RWPE2 (cell line): ENCODE measurements at regions not wholly inside any gene's neighbourhood (a gene's known extent, or its start where the extent isn't known, plus 50 kb on each side); places are given as distances from the start of the nearest gene placed in this dataset.

Source experiments
- ATAC-seq: fragments of 200-7000 bp; cut with Tn5 transposase; 3 replicates; pipeline ENCODE4 v1.9.1; 2021; ENCODE audit warnings: low read depth
- DNase-seq: peaks from one replicate; pipeline ENCODE4 v3.0.0-alpha.2; 2020; ENCODE audit warnings: low spot score
- H3K27ac ChIP-seq: fragments of 450-650 bp; 2 replicates; pipeline ENCODE4 v1.5.1; 2017; ENCODE audit warnings: mild to moderate bottlenecking; ENCODE audit not compliant: poor library complexity, severe bottlenecking
- H3K27me3 ChIP-seq: fragments of 250-450 bp; sonication (Bioruptor Pico); 2 replicates; pipeline ENCODE4 v1.5.1; 2021; ENCODE audit warnings: mild to moderate bottlenecking, moderate library complexity; ENCODE audit not compliant: insufficient read depth, poor library complexity, severe bottlenecking
- H3K36me3 ChIP-seq: fragments of 250-450 bp; sonication (Bioruptor Pico); 2 replicates; pipeline ENCODE4 v1.5.1; 2020; ENCODE audit warnings: low read depth, mild to moderate bottlenecking, moderate library complexity
- H3K4me1 ChIP-seq: fragments of 250-450 bp; sonication (Bioruptor Pico); 2 replicates; pipeline ENCODE4 v1.5.1; 2021; ENCODE audit warnings: mild to moderate bottlenecking, moderate library complexity; ENCODE audit not compliant: insufficient read depth, poor library complexity, severe bottlenecking
- H3K4me3 ChIP-seq: fragments of 250-450 bp; sonication (Bioruptor Pico); 2 replicates; pipeline ENCODE4 v1.5.1; 2021; ENCODE audit warnings: mild to moderate bottlenecking, moderate library complexity; ENCODE audit not compliant: severe bottlenecking
- H3K9me3 ChIP-seq: fragments of 250-450 bp; sonication (Bioruptor Pico); 2 replicates; pipeline ENCODE4 v1.5.1; 2021; ENCODE audit warnings: mild to moderate bottlenecking, moderate library complexity; ENCODE audit not compliant: severe bottlenecking
- CTCF ChIP-seq: fragments of 450-650 bp; IDR thresholded peaks from one replicate; pipeline ENCODE4 v1.5.1; 2017; ENCODE audit warnings: mild to moderate bottlenecking, moderate library complexity; ENCODE audit not compliant: poor library complexity, severe bottlenecking

- Histone ChIP-seq H3K36me3 (no peaks in the 10 kb centered on the region), H3K4me1 (peaks cover 30% of the 10 kb centered on the region), H3K27ac (no peak overlapping the region), H3K4me3 (no peak overlapping the region), H3K27me3 (no peaks in the 10 kb centered on the region), H3K9me3 (no peaks in the 10 kb centered on the region)
- no peak for ATAC-seq
- no peak for TF ChIP-seq CTCF
- no peak for DNase-seq
Observed at GRCh38 chr15:58257776-58258325, 119.7 kb downstream of the AQP9 start.

- Histone ChIP-seq H3K36me3 (no peaks in the 10 kb centered on the region), H3K27ac (peak overlapping the region; percentile 9), H3K4me3 (no peak overlapping the region), H3K4me1 (peaks cover 30% of the 10 kb centered on the region), H3K27me3 (no peaks in the 10 kb centered on the region), H3K9me3 (no peaks in the 10 kb centered on the region)
- no peak for TF ChIP-seq CTCF
- ATAC-seq, result peak; percentile 79
- no peak for DNase-seq
Observed at GRCh38 chr15:58258501-58259292, 120.5 kb downstream of the AQP9 start.

- H3K36me3 ChIP-seq, result no peaks in the 10 kb centered on the region
- H3K4me1 ChIP-seq, result peaks cover 30% of the 10 kb centered on the region
- H3K27ac ChIP-seq, result peak overlapping the region; percentile 37
- DNase-seq (no peak), ATAC-seq (peak; percentile 37; the same call in 2 of the 3 replicates)
- no peaks in the 10 kb centered on the region for H3K9me3 ChIP-seq
- TF ChIP-seq CTCF, result no peak
- H3K27me3 ChIP-seq, result no peaks in the 10 kb centered on the region
- no peak overlapping the region for H3K4me3 ChIP-seq
Observed at GRCh38 chr15:58260205-58260724, 122.1 kb downstream of the AQP9 start.

- Histone ChIP-seq H3K36me3 (no peaks in the 10 kb centered on the region), H3K4me3 (no peak overlapping the region), H3K27me3 (no peaks in the 10 kb centered on the region), H3K9me3 (no peaks in the 10 kb centered on the region), H3K4me1 (peaks cover 30% of the 10 kb centered on the region), H3K27ac (peak overlapping the region; percentile 37)
- no peak for DNase-seq
- no peak for TF ChIP-seq CTCF
- ATAC-seq, result peak; percentile 75
Observed at GRCh38 chr15:58260725-58261267, 122.6 kb downstream of the AQP9 start.
